ENCODE measurements at regions not wholly inside any gene's neighbourhood (a gene's known extent, or its start where the extent isn't known, plus 50 kb on each side); places are given as distances from the start of the nearest gene placed in this dataset.

GRCh38 chr9:29208670-29209069 lies 1635.4 kb upstream of the C9orf72 start:
- TF ChIP-seq FOS (IDR thresholded peaks at IDR 0.05; ENCODE audit: borderline replicate concordance, insufficient read depth, low read length) (no peak), CTCF (IDR thresholded peaks at IDR 0.05; ENCODE audit: extremely low read depth in 1 of 2, insufficient read depth in 1 of 2, low read depth in 1 of 2, low read length in 2 of 2) (no peak), POLR2A (IDR thresholded peaks at IDR 0.05; ENCODE audit: low read depth, low read length) (no peak), EZH2 (IDR thresholded peaks at IDR 0.05; ENCODE audit: borderline replicate concordance, low read depth, low read length, severe bottlenecking) (no peak), MAX (IDR thresholded peaks at IDR 0.05; ENCODE audit: insufficient read depth, insufficient read length) (no peak)
